D721Med (cell line): ENCODE measurements at regions not wholly inside any gene's neighbourhood (a gene's known extent, or its start where the extent isn't known, plus 50 kb on each side); places are given as distances from the start of the nearest gene placed in this dataset.
A peak's percentile ranks its signal among the peaks of the same experiment; 100 is the strongest.

ENCODE experiments used
- DNase-seq: peaks from one replicate; pipeline ENCODE4 v3.0.0; 2011; ENCODE audit warnings: low spot score; ENCODE audit not compliant: insufficient read length
- FAIRE-seq: peaks from 2 replicates; lab custom pipeline; 2011; peaks lifted over from hg19 to GRCh38; lab: Jason Lieb, UNC
- TF ChIP-seq, protein P1 (sequence below): IDR thresholded peaks from 2 replicates; pipeline ENCODE4 v1.5.1; 2012; ENCODE audit warnings: mild to moderate bottlenecking, control low read depth; ENCODE audit not compliant: insufficient read depth; ENCODE audit errors: missing control alignments

DNA sequence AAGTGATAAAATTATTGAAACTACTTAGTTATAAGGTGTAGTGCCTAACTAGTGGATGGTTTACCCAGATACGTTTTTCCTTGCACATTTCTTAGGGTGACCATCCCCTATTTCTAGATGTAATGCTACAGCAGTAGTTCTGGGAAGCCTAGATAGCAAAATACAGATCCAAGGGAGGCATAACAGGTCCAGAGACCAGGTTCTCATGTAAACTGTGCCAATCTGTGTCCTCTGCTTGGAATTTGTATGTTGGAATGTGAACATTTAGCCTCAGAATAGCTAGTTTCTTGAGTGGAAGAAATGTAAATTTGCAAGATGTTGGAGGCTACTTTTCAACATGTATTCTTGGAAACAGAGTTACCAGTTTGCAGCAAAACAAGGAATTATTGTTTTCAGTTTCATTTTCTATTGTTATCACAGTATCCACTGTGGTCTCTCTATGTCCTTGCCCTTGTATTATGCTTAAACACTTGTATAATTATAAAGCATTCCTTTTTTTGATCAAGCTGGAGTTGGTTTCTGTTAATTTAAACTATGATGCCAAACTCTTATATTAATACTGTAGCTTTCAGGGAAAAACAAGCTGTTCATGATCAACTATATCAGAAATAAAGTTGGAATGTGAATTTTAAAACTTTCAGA is 102.0 kb upstream of the BRINP3 start:
- peak; percentile 71 for FAIRE-seq

DNA sequence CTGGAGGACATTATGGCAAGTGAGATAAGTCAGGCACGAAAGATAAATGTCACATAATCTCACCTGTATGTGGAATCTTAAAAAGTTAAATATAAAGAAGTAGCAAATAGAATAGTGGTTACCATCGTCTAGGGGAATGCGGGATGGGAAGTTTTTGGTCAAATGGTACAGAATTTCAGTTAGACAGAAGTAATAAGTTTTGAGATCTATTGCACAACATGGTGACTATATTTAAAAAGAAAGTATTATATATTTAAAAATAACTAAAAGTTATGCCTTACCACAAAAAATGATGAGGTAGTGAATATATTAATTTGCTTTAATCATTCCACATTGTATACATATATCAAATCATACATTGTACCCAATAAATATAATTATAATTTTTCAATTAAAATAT is 106.2 kb upstream of the BRINP3 start:
- FAIRE-seq (peak; percentile 64), DNase-seq (no peak)
- TF ChIP-seq, protein P1, sequence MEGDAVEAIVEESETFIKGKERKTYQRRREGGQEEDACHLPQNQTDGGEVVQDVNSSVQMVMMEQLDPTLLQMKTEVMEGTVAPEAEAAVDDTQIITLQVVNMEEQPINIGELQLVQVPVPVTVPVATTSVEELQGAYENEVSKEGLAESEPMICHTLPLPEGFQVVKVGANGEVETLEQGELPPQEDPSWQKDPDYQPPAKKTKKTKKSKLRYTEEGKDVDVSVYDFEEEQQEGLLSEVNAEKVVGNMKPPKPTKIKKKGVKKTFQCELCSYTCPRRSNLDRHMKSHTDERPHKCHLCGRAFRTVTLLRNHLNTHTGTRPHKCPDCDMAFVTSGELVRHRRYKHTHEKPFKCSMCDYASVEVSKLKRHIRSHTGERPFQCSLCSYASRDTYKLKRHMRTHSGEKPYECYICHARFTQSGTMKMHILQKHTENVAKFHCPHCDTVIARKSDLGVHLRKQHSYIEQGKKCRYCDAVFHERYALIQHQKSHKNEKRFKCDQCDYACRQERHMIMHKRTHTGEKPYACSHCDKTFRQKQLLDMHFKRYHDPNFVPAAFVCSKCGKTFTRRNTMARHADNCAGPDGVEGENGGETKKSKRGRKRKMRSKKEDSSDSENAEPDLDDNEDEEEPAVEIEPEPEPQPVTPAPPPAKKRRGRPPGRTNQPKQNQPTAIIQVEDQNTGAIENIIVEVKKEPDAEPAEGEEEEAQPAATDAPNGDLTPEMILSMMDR: no peak

More for the DNA sequence above, 102.0 kb upstream of the BRINP3 start:
- no peak for DNase-seq
- TF ChIP-seq, protein P1: no peak

DNA sequence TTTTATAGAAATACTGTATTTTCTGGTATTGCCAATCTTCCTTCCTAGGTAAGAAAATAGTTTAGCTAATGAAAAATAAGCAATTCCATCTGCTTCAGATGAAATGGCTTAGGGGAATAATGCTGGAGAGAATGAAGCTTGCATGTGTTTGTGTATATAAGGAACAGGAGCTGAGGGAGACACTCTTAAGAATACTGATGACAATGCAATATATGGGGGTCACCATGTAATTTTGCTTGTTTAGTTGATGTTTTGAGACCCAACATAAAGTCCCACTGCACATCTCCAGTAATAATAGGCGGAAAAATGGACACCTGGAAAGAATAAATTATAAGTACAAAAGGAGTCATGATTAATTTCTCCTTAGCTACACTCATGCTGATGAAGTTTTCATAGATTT is 110.8 kb upstream of the BRINP3 start:
- FAIRE-seq (peak; percentile 87), DNase-seq (no peak)
- TF ChIP-seq, protein P1: no peak

DNA sequence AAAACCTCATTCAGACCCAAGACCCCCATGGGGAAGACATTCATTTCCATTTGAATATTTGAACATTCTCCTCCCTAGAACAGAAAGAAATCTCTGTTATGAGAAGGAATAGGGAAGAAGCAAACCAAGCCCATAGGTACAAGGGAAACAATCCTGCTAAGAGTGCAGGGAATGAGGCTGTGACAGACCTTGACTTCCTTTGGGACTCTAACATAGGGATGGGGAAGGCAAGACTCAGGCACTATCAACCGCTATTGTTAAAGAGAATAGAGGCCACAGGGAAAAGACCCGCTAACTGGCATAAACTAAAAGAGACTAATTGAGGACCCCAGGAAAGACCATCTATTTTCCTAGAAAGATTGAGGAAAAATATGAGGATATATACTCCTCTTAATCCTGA is 117.8 kb upstream of the BRINP3 start:
- DNase-seq (no peak), FAIRE-seq (peak; percentile 21)
- TF ChIP-seq, protein P1: no peak

DNA sequence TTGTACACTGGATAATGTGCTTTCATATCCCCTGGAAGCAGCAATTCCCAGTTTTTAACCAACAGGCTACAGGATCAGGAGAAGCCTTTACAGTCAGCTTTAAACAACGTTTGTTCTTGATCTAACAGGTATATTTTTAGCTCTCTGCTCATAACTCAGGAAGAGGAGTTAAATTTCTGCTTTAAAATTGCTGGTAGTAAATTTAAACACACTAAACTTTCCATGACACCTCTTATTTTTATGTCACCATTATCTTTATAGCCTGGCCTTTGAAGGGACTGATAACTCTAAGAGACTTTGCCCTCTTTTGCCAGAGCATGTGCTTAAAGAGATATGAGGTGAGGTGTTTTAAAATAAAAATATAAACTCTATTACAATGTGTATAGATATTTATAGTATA is 119.6 kb upstream of the BRINP3 start:
- FAIRE-seq (no peak), DNase-seq (no peak)
- TF ChIP-seq, protein P1: no peak

DNA sequence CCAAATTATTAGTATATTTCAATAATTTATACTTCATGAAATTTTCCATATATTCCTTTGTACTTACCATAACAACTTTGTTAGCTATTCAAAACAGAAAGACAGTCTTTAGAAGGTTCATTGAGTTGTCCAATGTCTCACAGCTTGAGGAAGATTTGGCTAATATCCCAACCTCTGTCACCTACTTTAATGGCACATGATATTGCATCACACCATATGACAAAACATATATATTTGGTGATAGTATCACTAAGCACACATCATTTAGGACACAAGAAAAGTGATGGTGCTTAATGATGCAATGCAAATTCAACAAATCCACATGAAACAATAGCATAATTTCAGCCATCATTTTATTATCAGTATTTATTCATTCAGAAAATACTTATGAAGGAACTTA is 122.0 kb upstream of the BRINP3 start:
- FAIRE-seq (peak; percentile 88), DNase-seq (no peak)
- TF ChIP-seq, protein P1: no peak

DNA sequence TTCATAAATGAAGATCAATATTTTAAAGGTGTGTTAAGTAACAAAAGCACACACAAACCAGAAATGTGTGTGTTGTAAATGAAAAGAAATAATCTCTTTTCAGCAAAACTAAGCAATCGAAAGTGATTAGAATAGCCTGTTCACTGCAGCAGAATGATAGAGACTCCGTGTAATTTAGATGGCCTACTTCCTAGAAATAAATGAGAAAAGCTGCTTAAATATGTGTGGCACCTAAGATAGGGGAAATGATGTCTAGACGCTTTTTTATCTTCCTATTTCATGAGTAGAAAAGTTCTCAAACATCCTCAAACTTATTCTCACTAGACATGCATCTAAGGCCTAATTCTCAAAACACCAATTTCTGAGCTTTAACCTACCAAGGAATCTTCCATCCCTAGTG is 124.7 kb upstream of the BRINP3 start:
- TF ChIP-seq, protein P1: no peak
- DNase-seq (no peak), FAIRE-seq (peak; percentile 84)
